Activated naive CD4-positive, alpha-beta T cell treated with anti-CD3 and anti-CD28 coated beads for 36 hours (primary cell): ENCODE measurements at regions not wholly inside any gene's neighbourhood (a gene's known extent, or its start where the extent isn't known, plus 50 kb on each side); places are given as distances from the start of the nearest gene placed in this dataset.

ENCODE experiments used
- CTCF ChIA-PET: fragments of 350-600 bp; sonication (Branson Sonifier 250); formaldehyde crosslinking; loops from one replicate; lab custom pipeline; 2021; ENCODE audit warnings: antibody characterized with exemption; lab: Charles Lee
- DNase-seq: peaks from one replicate; pipeline ENCODE4 v3.0.0-alpha.2; 2020
- H3K27ac Mint-ChIP-seq: one replicate; pipeline ENCODE4 v1.8.0; 2021; ENCODE audit warnings: mild to moderate bottlenecking, mixed read lengths
- H3K27me3 Mint-ChIP-seq: one replicate; pipeline ENCODE4 v1.8.0; 2021; ENCODE audit warnings: low read depth, mixed read lengths
- H3K36me3 Mint-ChIP-seq: one replicate; pipeline ENCODE4 v1.8.0; 2021; ENCODE audit warnings: low read depth, mixed read lengths
- H3K4me1 Mint-ChIP-seq: one replicate; pipeline ENCODE4 v1.8.0; 2021; ENCODE audit warnings: low read depth, mixed read lengths
- H3K4me3 Mint-ChIP-seq: one replicate; pipeline ENCODE4 v1.8.0; 2021; ENCODE audit warnings: mild to moderate bottlenecking, moderate library complexity, mixed read lengths
- H3K9me3 Mint-ChIP-seq: one replicate; pipeline ENCODE4 v1.8.0; 2021; ENCODE audit warnings: mixed read lengths
- intact Hi-C: fragments of 100-400 bp; cut with micrococcal nuclease; formaldehyde crosslinking; loops from one replicate; pipeline ENCODE4 v1.15.1; 2023

- Mint-ChIP-seq H3K27ac (no peak overlapping the region), H3K36me3 (no peaks in the 10 kb centered on the region), H3K4me3 (no peak overlapping the region), H3K4me1 (no peaks in the 10 kb centered on the region), H3K9me3 (peaks cover 3% of the 10 kb centered on the region), H3K27me3 (no peaks in the 10 kb centered on the region)
- CTCF ChIA-PET = no interaction called here
- no peak for DNase-seq
- intact Hi-C loops = no loop called here
Observed at GRCh38 chr21:24222676-24223075, 1384.6 kb downstream of the MRPL39 start.

DNA sequence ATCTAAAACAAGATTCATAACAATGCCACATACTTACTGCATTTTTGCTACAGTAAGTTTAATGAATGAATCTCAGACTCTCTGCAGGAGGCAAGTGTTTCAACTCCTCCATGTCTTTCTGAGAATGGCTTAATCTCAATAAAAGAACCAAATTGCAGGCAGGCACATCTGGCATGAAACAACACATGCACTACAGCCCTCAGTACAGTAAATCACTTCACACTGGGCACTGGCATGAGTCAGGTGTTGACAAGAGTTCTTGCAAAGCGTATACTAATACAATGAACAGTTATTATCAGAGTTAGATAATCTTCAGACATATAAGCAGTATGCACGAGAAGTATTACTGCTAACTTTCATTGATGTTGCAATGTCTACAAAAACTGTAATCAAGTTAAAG lies 1386.8 kb downstream of the MRPL39 start:
- H3K27me3 Mint-ChIP-seq = no peaks in the 10 kb centered on the region
- no peak for DNase-seq
- intact Hi-C loops = no loop called here
- CTCF ChIA-PET = no interaction called here
- no peaks in the 10 kb centered on the region for H3K9me3 Mint-ChIP-seq
- H3K4me3 Mint-ChIP-seq = no peak overlapping the region
- no peak overlapping the region for H3K27ac Mint-ChIP-seq
- H3K36me3 Mint-ChIP-seq = no peaks in the 10 kb centered on the region
- H3K4me1 Mint-ChIP-seq = no peaks in the 10 kb centered on the region

GRCh38 chr21:24217151-24217550 lies 1390.1 kb downstream of the MRPL39 start:
- no peak for DNase-seq

DNA sequence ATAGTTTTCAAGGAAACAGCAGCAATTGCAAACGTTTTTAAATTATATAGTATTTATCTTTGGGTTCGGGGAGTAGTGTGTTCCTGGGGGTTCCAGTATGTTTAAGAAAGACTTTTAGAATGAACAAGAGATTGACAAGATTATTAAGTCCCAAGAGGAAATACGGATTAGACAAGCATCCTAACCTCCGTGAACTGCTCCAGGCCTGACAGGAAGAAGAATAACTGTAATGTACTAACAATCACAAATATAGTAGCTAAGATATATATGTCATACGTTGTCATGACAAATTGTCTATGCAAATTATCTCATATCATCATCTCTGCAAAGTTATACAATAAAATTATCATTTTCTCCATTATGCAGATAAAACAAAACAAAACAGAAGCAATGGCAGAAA lies 1397.2 kb downstream of the MRPL39 start:
- CTCF ChIA-PET = no interaction called here
- H3K27me3 Mint-ChIP-seq = no peaks in the 10 kb centered on the region
- DNase-seq = no peak
- H3K4me3 Mint-ChIP-seq = no peak overlapping the region
- intact Hi-C loops = no loop called here
- no peaks in the 10 kb centered on the region for H3K4me1 Mint-ChIP-seq
- no peaks in the 10 kb centered on the region for H3K36me3 Mint-ChIP-seq
- H3K9me3 Mint-ChIP-seq = no peaks in the 10 kb centered on the region
- no peak overlapping the region for H3K27ac Mint-ChIP-seq

More at GRCh38 chr21:24217151-24217550, 1390.1 kb downstream of the MRPL39 start:
- H3K27me3 Mint-ChIP-seq = no peaks in the 10 kb centered on the region
- no peak overlapping the region for H3K27ac Mint-ChIP-seq
- H3K9me3 Mint-ChIP-seq = no peaks in the 10 kb centered on the region
- H3K4me1 Mint-ChIP-seq = no peaks in the 10 kb centered on the region
- intact Hi-C loops = no loop called here
- H3K36me3 Mint-ChIP-seq = no peaks in the 10 kb centered on the region
- H3K4me3 Mint-ChIP-seq = no peak overlapping the region
- CTCF ChIA-PET = interaction anchor here (0.8 kb wide), 1 partner anchor 12 kb away, joined by 3 read pairs; no protein-coding TSS in a partner anchor

DNA sequence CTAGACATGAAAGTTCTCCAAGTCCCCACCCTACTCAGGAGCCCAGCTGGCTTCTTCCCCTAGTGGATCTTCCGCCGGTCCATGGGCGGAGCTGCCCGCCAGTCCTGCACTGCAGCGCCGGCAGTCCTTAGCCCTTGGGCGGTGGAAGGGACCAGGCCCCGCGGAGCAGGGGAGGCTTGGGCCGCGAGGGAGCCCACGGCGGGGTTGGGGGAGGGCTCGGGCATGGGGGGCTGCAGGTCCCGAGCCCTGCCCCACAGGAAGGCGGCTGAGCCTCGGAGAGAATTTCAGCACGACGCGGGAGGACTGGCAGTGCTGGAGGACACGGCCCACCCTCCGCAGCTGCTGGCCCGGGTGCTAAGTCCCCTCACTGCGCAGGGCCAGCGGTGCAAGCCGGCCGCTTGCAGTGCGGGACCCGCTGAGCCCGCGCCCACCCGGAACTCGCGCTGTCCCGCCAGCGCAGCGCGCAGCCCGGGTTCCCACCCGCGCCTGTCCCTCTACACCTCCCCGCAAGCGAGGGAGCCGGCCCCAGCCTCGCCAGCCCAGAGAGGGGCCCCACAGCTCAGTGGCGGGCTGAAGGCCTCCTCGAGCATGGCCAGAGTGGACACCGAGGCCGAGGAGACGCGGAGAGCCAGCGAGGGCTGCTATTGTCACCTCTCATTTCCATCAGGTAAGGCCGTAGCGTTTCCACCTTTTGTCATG lies 1398.6 kb downstream of the MRPL39 start:
- no peak for DNase-seq
- H3K9me3 Mint-ChIP-seq = no peaks in the 10 kb centered on the region
- no peak overlapping the region for H3K4me3 Mint-ChIP-seq
- no peaks in the 10 kb centered on the region for H3K36me3 Mint-ChIP-seq
- intact Hi-C loops = no loop called here
- H3K27me3 Mint-ChIP-seq = no peaks in the 10 kb centered on the region
- H3K4me1 Mint-ChIP-seq = no peaks in the 10 kb centered on the region
- CTCF ChIA-PET = interaction anchor here (0.7 kb wide), 1 partner anchor 349 kb away, joined by 3 read pairs; no protein-coding TSS in a partner anchor
- no peak overlapping the region for H3K27ac Mint-ChIP-seq

- no peaks in the 10 kb centered on the region for H3K36me3 Mint-ChIP-seq
Observed at GRCh38 chr21:24205319-24205718, 1402.0 kb downstream of the MRPL39 start.

DNA sequence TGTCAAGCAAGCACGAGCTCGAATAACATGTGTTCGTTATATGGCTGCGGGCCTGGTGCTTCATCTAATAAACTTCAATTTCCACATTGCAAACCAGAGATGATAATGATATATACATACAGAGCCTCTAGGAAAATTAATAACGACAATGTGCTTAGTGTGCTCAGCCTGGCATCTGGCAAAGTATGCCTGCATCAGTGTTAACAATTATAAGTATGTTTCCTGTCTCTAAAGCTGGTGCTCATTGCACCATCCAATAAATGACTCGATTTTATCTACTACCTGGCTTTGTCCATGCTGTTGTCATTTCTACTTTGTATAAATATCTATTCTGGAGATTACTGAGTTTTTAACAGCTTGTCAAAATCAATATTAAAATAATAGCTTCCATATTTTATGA lies 1402.6 kb downstream of the MRPL39 start:
- Mint-ChIP-seq H3K4me3 (no peak overlapping the region), H3K9me3 (no peaks in the 10 kb centered on the region), H3K27ac (no peak overlapping the region), H3K27me3 (no peaks in the 10 kb centered on the region), H3K4me1 (no peaks in the 10 kb centered on the region), H3K36me3 (no peaks in the 10 kb centered on the region)
- CTCF ChIA-PET = interaction anchor here (0.9 kb wide), 1 partner anchor 12 kb away, joined by 3 read pairs; no protein-coding TSS in a partner anchor
- intact Hi-C loops = no loop called here
- DNase-seq = no peak

More at GRCh38 chr21:24205319-24205718, 1402.0 kb downstream of the MRPL39 start:
- no peaks in the 10 kb centered on the region for H3K27me3 Mint-ChIP-seq
- H3K9me3 Mint-ChIP-seq = no peaks in the 10 kb centered on the region
- no peak overlapping the region for H3K4me3 Mint-ChIP-seq
- DNase-seq = no peak
- intact Hi-C loops = no loop called here
- no peaks in the 10 kb centered on the region for H3K4me1 Mint-ChIP-seq
- H3K27ac Mint-ChIP-seq = no peak overlapping the region
- CTCF ChIA-PET = interaction anchor here (0.9 kb wide), 1 partner anchor 11 kb away, joined by 3 read pairs; no protein-coding TSS in a partner anchor

DNA sequence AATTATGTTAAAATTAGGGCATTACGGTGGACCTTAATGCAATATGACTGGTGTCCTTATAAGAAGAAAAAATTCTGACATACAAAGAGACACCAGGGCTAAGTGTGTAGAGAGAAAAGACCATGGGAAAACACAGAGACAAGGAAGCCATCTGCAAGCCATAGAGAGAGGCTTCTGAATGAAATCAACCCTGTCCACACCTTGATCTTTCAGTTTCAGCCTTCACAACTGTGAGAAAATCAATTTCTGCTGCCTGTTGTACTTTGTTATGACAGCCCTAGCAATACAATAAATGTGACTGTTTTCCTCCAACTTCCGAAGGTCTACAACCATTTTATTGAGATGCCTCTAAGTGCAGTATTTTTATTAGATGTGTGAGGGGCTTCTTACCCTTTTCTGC lies 1407.2 kb downstream of the MRPL39 start:
- Mint-ChIP-seq H3K27ac (no peak overlapping the region), H3K9me3 (no peaks in the 10 kb centered on the region), H3K36me3 (no peaks in the 10 kb centered on the region), H3K4me1 (peaks cover 4% of the 10 kb centered on the region), H3K4me3 (no peak overlapping the region), H3K27me3 (no peaks in the 10 kb centered on the region)
- CTCF ChIA-PET = no interaction called here
- intact Hi-C loops = no loop called here
- DNase-seq = no peak

DNA sequence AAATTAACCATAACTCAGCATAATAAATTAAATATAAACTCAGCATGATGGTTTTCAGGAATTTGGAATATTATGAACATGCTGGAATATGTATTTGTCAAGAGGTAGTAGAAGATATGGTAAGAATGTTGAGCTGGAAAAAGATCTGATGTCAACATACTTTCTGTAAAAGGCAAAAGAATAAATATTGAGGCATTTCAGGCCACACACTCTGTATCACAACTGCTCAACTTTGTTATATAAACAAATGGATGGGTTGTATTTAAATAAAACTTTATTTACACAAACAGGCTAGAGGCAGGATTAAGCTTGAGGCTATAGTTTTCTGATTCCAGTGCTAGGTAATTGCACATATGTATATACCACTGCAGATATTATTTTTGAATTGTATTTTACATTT lies 1409.4 kb downstream of the MRPL39 start:
- no peaks in the 10 kb centered on the region for H3K36me3 Mint-ChIP-seq
- CTCF ChIA-PET = no interaction called here
- no peak overlapping the region for H3K27ac Mint-ChIP-seq
- no peaks in the 10 kb centered on the region for H3K27me3 Mint-ChIP-seq
- intact Hi-C loops = no loop called here
- no peaks in the 10 kb centered on the region for H3K9me3 Mint-ChIP-seq
- H3K4me3 Mint-ChIP-seq = no peak overlapping the region
- H3K4me1 Mint-ChIP-seq = peaks cover 4% of the 10 kb centered on the region
- no peak for DNase-seq

- no peak overlapping the region for H3K27ac Mint-ChIP-seq
- DNase-seq = no peak
- H3K4me3 Mint-ChIP-seq = no peak overlapping the region
- CTCF ChIA-PET = no interaction called here
- peaks cover 4% of the 10 kb centered on the region for H3K4me1 Mint-ChIP-seq
- no peaks in the 10 kb centered on the region for H3K36me3 Mint-ChIP-seq
- intact Hi-C loops = no loop called here
- no peaks in the 10 kb centered on the region for H3K27me3 Mint-ChIP-seq
- H3K9me3 Mint-ChIP-seq = no peaks in the 10 kb centered on the region
Observed at GRCh38 chr21:24197132-24197643, 1410.1 kb downstream of the MRPL39 start.

- H3K4me3 Mint-ChIP-seq = no peak overlapping the region
- intact Hi-C loops = no loop called here
- H3K36me3 Mint-ChIP-seq = no peaks in the 10 kb centered on the region
- H3K4me1 Mint-ChIP-seq = no peaks in the 10 kb centered on the region
- H3K27ac Mint-ChIP-seq = no peak overlapping the region
- no peak for DNase-seq
- H3K9me3 Mint-ChIP-seq = no peaks in the 10 kb centered on the region
- CTCF ChIA-PET = no interaction called here
- no peaks in the 10 kb centered on the region for H3K27me3 Mint-ChIP-seq
Observed at GRCh38 chr21:24188506-24188905, 1418.8 kb downstream of the MRPL39 start.

DNA sequence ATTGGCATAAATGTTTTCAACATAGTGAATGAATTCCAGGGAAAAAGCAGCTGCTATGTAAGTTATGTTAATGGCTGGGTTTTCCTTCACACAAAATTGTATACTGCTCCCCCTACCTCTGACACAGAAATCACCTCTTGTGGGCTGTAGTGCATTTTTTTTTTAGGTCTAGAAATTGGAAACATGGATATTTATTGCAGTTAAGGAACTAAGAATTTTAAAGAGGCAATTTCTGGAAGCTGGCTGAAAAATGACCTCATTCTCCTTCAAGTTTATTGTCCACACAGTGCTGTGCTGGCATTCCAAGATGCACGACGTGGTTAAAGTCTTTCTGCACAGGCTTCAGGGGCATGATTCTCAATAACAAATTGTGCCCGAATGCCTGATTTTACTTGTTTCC lies 1424.2 kb downstream of the MRPL39 start:
- CTCF ChIA-PET = no interaction called here
- intact Hi-C loops = no loop called here
- Mint-ChIP-seq H3K36me3 (no peaks in the 10 kb centered on the region), H3K4me1 (no peaks in the 10 kb centered on the region), H3K4me3 (no peak overlapping the region), H3K27me3 (no peaks in the 10 kb centered on the region), H3K9me3 (peaks cover 15% of the 10 kb centered on the region), H3K27ac (no peak overlapping the region)
- no peak for DNase-seq

GRCh38 chr21:24179110-24179509 lies 1428.2 kb downstream of the MRPL39 start:
- Mint-ChIP-seq H3K4me1 (no peaks in the 10 kb centered on the region), H3K9me3 (peaks cover 15% of the 10 kb centered on the region), H3K36me3 (no peaks in the 10 kb centered on the region), H3K27ac (no peak overlapping the region), H3K4me3 (no peak overlapping the region), H3K27me3 (no peaks in the 10 kb centered on the region)
- no peak for DNase-seq
- CTCF ChIA-PET = no interaction called here
- intact Hi-C loops = no loop called here
